Adrenal gland (tissue), 5 donors: ENCODE measurements at regions not wholly inside any gene's neighbourhood (a gene's known extent, or its start where the extent isn't known, plus 50 kb on each side); places are given as distances from the start of the nearest gene placed in this dataset.

Experiments used
- POLR2A ChIP-seq, 2 donors: fragments of 450-650 bp; IDR thresholded peaks; one replicate each; pipeline ENCODE4 v1.6.1; 2017; ENCODE audit warnings: antibody characterized with exemption in 2 of 2, mild to moderate bottlenecking in 2 of 2, moderate library complexity in 1 of 2
- TF ChIP-seq, protein P1 (sequence below), 6 experiments: fragments of 450-650 bp in 4 of 6; fragments of 200-600 bp in 2 of 6; sonication (generic) in 1 of 6; IDR thresholded peaks; 1 replicate in 5 of 6; 2 replicates in 1 of 6; pipeline versions ENCODE4 v1.5.1 to v1.8.0; 2016 to 2021; ENCODE audit warnings: antibody characterized with exemption in 6 of 6, mild to moderate bottlenecking in 2 of 6, moderate library complexity in 1 of 6
- donor health status: DM: no; HTN: no; CAD: no.

DNA sequence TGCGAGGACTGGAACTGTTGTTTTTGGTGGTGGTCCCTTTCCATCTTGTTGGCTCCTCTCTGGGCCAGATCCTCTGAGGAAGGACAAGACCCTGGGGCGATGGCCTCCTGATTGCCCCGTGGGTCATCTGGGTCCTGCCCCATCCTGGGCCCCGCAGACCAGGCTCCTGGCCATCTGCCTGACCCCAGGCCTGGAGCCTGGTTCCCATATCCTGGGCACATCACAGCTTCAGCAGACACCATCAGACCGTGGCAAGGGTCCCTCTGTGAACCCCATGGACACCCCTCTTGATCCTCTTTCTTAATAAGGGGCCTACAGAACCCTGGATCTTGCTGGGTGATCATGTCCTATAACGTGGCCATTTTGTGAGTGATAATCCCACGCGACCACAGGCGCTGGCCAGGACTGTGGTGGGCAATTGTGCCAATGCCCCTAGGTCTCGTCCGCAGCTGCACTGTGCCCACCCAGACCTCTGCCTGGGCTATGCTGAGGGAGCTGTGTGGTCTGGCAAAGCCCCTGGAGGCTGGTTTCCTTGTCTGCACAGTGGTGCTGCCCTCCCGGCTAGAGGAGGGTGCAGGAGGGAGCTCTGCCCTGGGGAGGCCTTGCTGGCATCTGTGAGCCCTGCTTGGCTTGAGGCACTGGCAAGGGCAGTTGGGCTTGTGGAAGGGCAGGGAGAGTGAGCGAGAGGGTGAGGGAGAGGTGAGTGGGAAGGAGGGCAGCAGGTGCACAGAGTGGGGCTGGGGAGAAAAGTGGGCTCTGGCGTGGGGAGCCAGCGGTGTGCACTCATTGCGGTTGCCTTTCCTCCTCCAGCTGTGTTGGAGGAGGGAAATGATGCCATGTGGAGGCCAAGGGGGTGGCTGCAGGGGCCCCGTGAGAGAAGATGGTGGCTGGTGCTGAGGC, 53.1 kb upstream of the PRR23E start:
- TF ChIP-seq, protein P1, sequence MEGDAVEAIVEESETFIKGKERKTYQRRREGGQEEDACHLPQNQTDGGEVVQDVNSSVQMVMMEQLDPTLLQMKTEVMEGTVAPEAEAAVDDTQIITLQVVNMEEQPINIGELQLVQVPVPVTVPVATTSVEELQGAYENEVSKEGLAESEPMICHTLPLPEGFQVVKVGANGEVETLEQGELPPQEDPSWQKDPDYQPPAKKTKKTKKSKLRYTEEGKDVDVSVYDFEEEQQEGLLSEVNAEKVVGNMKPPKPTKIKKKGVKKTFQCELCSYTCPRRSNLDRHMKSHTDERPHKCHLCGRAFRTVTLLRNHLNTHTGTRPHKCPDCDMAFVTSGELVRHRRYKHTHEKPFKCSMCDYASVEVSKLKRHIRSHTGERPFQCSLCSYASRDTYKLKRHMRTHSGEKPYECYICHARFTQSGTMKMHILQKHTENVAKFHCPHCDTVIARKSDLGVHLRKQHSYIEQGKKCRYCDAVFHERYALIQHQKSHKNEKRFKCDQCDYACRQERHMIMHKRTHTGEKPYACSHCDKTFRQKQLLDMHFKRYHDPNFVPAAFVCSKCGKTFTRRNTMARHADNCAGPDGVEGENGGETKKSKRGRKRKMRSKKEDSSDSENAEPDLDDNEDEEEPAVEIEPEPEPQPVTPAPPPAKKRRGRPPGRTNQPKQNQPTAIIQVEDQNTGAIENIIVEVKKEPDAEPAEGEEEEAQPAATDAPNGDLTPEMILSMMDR (IDR thresholded peaks at IDR 0.05) = no peak
- no peak for TF ChIP-seq POLR2A (IDR thresholded peaks at IDR 0.05)
